NCI-H82 (cell line): ENCODE measurements at regions not wholly inside any gene's neighbourhood (a gene's known extent, or its start where the extent isn't known, plus 50 kb on each side); places are given as distances from the start of the nearest gene placed in this dataset.
A peak's percentile ranks its signal among the peaks of the same experiment; 100 is the strongest.
"Not testable (repeated sequence)": the region's sequence is repeated elsewhere in the genome, so short reads cannot be mapped to it uniquely, and the experiment has no call there.

ENCODE experiments used
- DNase-seq: peaks from one replicate; lab custom pipeline; 2025; lab: John Stamatoyannopoulos, UW

DNA sequence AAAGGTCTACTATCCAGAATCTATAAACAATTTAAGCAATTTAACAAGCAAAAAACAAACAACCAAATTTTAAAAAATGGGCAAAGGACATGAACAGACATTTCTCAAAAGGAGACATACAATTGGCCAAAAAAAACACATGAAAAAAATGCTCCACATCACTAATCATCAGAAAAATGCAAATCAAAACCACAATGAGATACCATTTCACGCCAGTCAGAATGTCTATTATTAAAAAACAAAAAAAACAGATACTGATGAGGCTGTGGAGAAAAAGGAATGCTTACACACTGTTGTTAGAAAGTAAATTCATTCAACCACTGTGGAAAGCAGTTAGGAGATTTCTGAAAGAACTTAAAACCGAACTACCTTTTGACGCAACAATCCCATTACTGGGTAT is 66.4 kb upstream of the SESTD1 start:
- no peak for DNase-seq

DNA sequence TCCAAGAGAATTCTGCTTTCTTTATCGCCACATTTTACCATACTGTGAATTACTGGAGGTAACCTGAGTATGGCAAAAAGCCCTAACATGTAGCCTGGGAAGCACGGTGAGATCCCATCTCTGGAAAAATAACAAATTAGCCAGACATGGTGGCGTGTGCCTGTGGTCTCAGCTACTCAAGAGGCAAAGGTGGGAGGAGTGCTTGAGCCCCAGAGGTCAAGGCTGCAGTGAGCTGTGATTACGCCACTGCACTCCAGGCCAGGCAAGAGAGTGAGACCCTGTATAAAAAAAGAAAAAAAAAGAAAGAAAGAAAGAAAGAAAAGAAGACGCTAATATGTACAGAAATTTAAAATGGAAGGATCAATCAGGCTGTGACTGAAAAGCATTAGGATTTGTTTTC is 57.7 kb upstream of the SESTD1 start:
- DNase-seq, result peak; percentile 12

DNA sequence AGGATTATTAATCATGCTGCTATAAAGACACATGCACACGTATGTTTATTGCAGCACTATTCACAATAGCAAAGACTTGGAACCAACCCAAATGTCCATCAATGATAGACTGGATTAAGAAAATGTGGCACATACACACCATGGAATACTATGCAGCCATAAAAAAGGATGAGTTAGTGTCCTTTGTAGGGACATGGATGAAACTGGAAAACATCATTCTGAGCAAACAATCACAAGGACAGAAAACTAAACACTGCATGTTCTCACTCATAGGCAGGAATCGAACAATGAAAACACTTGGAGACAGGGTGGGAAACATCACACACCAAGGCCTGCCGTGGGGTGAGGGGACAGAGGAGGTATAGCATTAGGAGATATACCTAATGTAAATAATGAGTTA is 56.4 kb upstream of the SESTD1 start:
- DNase-seq, result not testable (repeated sequence)

- DNase-seq, result not testable (repeated sequence)
Observed at GRCh38 chr2:179314729-179315128, 50.1 kb upstream of the SESTD1 start.
